Uterus (tissue), 2 donors: ENCODE measurements at regions not wholly inside any gene's neighbourhood (a gene's known extent, or its start where the extent isn't known, plus 50 kb on each side); places are given as distances from the start of the nearest gene placed in this dataset.

ENCODE experiments used
- POLR2A ChIP-seq, 2 donors: fragments of 450-650 bp; IDR thresholded peaks; one replicate each; pipeline ENCODE4 v1.6.1; 2016; ENCODE audit warnings: antibody characterized with exemption in 2 of 2, mild to moderate bottlenecking in 1 of 2, moderate library complexity in 1 of 2
- TF ChIP-seq, protein P1 (sequence below), 4 experiments: fragments of 200-600 bp in 2 of 4; fragments of 450-650 bp in 2 of 4; sonication (generic) in 2 of 4; IDR thresholded peaks; one replicate each; pipeline ENCODE4 v1.5.1; 2016 to 2019; ENCODE audit warnings: antibody characterized with exemption in 4 of 4, mild to moderate bottlenecking in 2 of 4, moderate library complexity in 1 of 4

DNA sequence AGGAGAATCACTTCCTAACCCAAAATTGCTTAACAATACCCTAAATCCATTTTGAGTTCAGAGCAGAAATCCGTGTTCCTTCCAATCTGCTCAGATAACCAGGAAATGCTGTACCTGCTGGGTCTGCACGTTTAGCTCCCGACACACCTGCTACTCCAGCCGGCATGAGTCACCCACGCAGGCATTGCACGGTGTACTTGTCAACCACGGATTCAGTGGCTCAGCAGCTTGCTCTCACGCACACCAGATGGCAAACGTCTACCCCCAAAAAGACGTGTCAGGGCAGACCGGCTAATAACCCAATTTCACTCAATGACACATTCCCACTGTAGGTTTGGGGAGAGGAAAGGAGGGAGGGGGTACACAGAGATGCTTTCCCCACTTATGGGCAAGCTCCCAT, 468.1 kb downstream of the SOX9 start:
- TF ChIP-seq, protein P1, sequence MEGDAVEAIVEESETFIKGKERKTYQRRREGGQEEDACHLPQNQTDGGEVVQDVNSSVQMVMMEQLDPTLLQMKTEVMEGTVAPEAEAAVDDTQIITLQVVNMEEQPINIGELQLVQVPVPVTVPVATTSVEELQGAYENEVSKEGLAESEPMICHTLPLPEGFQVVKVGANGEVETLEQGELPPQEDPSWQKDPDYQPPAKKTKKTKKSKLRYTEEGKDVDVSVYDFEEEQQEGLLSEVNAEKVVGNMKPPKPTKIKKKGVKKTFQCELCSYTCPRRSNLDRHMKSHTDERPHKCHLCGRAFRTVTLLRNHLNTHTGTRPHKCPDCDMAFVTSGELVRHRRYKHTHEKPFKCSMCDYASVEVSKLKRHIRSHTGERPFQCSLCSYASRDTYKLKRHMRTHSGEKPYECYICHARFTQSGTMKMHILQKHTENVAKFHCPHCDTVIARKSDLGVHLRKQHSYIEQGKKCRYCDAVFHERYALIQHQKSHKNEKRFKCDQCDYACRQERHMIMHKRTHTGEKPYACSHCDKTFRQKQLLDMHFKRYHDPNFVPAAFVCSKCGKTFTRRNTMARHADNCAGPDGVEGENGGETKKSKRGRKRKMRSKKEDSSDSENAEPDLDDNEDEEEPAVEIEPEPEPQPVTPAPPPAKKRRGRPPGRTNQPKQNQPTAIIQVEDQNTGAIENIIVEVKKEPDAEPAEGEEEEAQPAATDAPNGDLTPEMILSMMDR (IDR thresholded peaks at IDR 0.05) = no peak
- no peak for TF ChIP-seq POLR2A (IDR thresholded peaks at IDR 0.05)
